ENCODE measurements at regions not wholly inside any gene's neighbourhood (a gene's known extent, or its start where the extent isn't known, plus 50 kb on each side); places are given as distances from the start of the nearest gene placed in this dataset.

DNA sequence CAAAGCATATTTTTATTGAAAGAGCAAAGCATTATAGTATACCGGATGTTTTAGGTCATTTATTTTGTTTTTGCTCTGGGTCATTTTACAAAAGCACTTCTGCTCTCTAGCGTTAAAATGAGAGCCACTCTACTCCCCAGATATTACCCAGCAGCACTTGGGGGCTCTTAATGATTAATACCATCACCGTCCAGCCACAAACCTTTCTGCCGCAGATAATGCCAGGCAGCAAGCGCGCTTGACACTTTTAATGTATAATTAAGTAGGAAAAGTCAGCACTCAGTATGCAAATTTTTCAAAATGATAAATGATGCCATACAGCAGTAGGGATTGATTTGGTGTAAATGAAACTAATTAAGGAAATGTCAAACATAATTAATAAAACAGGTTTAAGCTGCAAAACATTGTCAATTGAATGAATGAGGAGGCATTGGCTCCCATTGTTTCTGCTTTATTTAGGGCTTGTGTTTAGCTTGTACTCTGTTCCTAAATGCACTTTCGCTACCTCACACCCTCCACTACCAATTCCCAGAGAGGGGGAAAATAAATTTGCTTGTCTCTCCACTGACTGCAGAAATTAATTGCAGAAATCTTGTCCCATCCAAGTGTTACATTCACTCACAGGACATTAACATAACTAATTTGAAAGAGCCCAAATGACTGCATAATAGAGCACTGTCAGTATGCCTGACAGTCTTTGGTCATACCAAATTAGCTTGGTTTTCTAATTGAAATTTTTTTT, 358.8 kb upstream of the ARRDC3 start:
- DNase-seq (ENCODE audit: low read depth in 4 of 4, low spot score in 3 of 4): no peak

- no peak for DNase-seq (ENCODE audit: low read depth in 4 of 4, low spot score in 3 of 4)
Observed at GRCh38 chr5:91730026-91730425, 346.9 kb upstream of the ARRDC3 start.

GRCh38 chr5:91727463-91727862, 344.3 kb upstream of the ARRDC3 start:
- no peak for DNase-seq (ENCODE audit: low read depth in 4 of 4, low spot score in 3 of 4)

GRCh38 chr5:91722736-91723467, 339.8 kb upstream of the ARRDC3 start:
- DNase-seq (ENCODE audit: low read depth in 4 of 4, low spot score in 3 of 4): no peak

DNA sequence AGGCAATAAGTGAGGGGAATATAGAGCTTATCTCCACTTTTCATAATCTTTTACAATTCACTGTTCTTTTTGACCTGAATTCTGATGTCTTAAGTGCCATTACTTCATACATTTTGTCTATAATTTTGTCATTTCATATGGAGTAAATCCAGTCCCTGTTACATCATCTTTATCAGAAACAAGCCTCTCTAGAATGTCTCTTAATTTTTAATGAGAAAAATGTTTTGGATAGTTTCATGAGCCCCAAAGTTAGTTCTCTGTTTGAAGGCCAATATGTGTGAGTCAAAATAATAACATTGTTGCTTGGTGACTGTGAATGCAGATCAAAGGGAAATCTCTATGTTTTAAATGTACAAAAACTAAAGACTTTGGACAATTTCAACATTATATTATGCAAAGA, 329.6 kb upstream of the ARRDC3 start:
- DNase-seq (ENCODE audit: low read depth in 4 of 4, low spot score in 3 of 4): no peak

DNA sequence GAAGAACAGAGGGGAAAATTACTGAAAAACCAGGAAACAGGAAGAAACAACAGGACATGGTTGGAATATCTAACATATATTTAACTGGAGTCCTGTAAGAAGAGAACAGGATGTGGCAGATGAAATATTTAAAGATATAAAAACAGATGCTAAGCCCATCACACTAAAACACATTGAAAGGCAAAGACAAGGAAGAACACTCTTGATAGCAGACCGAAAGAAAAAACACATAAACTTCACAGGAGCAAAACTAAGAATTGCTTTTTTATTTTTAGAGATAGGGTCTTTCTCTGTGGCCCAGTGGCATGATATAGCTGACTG, 324.4 kb upstream of the ARRDC3 start:
- no peak for DNase-seq (ENCODE audit: low read depth in 4 of 4, low spot score in 3 of 4)

GRCh38 chr5:91706785-91707520, 323.8 kb upstream of the ARRDC3 start:
- DNase-seq (ENCODE audit: low read depth in 4 of 4, low spot score in 3 of 4): no peak

- DNase-seq (ENCODE audit: low read depth in 4 of 4, low spot score in 3 of 4): no peak
Observed at GRCh38 chr5:91703128-91703527, 320.0 kb upstream of the ARRDC3 start.

GRCh38 chr5:91699429-91699828, 316.3 kb upstream of the ARRDC3 start:
- no peak for DNase-seq (ENCODE audit: low read depth in 4 of 4, low spot score in 3 of 4)

GRCh38 chr5:91691592-91691991, 308.5 kb upstream of the ARRDC3 start:
- no peak for DNase-seq (ENCODE audit: low read depth in 4 of 4, low spot score in 3 of 4)

GRCh38 chr5:91690921-91691320, 307.8 kb upstream of the ARRDC3 start:
- no peak for DNase-seq (ENCODE audit: low read depth in 4 of 4, low spot score in 3 of 4)

- no peak for DNase-seq (ENCODE audit: low read depth in 4 of 4, low spot score in 3 of 4)
Observed at GRCh38 chr5:91687430-91687829, 304.3 kb upstream of the ARRDC3 start.

- no peak for DNase-seq (ENCODE audit: low read depth in 4 of 4, low spot score in 3 of 4)
Observed at GRCh38 chr5:91684625-91685024, 301.5 kb upstream of the ARRDC3 start.

GRCh38 chr5:91670563-91670962, 287.4 kb upstream of the ARRDC3 start:
- no peak for DNase-seq (ENCODE audit: low read depth in 4 of 4, low spot score in 3 of 4)

- no peak for DNase-seq (ENCODE audit: low read depth in 4 of 4, low spot score in 3 of 4)
Observed at GRCh38 chr5:91670122-91670521, 287.0 kb upstream of the ARRDC3 start.

- DNase-seq (ENCODE audit: low read depth in 4 of 4, low spot score in 3 of 4): no peak
Observed at GRCh38 chr5:91668261-91668660, 285.1 kb upstream of the ARRDC3 start.

GRCh38 chr5:91652678-91653077, 269.6 kb upstream of the ARRDC3 start:
- DNase-seq (ENCODE audit: low read depth in 4 of 4, low spot score in 3 of 4): no peak

DNA sequence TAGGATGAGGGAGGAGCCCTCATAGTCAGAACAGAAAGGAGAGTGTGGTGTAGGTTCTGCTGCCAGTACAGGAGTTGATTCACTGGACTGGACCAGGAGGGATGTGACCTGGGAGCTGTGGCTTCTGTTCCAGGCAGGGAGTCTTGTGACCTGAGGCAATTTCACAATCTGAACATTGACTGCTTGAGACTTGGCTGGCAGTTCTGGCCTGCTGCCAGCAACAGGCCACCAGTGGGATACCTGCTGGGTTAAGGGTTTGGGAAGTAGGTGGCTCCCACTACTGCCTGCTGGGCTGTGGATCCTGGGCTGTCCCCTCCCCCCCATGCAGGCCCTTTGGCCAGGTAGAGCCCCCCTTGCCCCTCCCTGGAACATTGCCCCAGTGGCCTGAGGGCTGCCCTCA, 268.6 kb upstream of the ARRDC3 start:
- no peak for DNase-seq (ENCODE audit: low read depth in 4 of 4, low spot score in 3 of 4)

GRCh38 chr5:91645347-91645746, 262.2 kb upstream of the ARRDC3 start:
- DNase-seq (ENCODE audit: low read depth in 4 of 4, low spot score in 3 of 4): no peak

- DNase-seq (ENCODE audit: low read depth in 4 of 4, low spot score in 3 of 4): no peak
Observed at GRCh38 chr5:91643797-91644196, 260.7 kb upstream of the ARRDC3 start.

DNA sequence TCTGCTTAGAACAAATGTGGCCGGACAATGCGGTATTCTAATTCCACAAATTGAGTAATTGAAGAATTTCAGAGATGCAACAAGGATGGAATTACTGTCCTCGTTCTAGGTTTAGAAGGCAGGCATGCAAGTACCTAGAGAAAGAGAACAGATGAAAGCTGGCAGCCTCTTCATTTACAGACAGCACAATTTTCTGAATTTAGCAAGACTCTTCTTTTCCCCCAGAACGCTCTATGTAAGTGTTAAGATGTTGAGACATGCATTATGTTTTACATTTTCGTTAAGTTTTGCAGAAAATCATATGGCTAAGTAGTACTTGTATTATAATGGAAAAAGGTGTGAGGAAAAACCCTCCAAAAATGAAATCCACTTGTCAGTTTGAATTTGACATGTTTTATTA, 259.5 kb upstream of the ARRDC3 start:
- no peak for DNase-seq (ENCODE audit: low read depth in 4 of 4, low spot score in 3 of 4)

Measured in left renal pelvis (tissue), 4 donors.